ENCODE measurements at regions not wholly inside any gene's neighbourhood (a gene's known extent, or its start where the extent isn't known, plus 50 kb on each side); places are given as distances from the start of the nearest gene placed in this dataset.

DNA sequence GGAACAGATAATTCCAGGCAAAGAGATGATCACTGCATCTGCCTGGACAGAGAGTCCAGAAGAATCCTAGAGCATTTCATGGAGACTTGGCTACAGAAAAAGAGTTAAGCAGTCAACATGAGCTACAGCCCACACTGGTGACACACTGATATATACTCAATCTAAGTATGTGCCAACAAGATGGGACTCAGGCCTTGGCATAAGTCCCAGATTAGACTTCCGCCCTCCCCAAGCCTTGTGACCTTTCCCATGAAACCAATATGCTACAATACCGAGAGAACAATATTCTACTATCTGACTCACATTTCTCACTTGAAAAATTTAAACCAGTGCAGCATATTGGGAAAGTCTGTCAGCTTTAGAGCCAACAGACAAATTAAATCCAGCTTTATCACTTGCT, 65.7 kb upstream of the SLITRK2 start:
- Histone ChIP-seq H2AK5ac (ENCODE audit: insufficient read length, low read length) (no peak overlapping the region), H3K56ac (ENCODE audit: insufficient read length, low read depth, low read length) (no peak overlapping the region), H4K5ac (ENCODE audit: insufficient read length, low read depth, low read length) (no peak overlapping the region), H4K8ac (replicated peaks; ENCODE audit: insufficient read length, low read depth, low read length) (no peak overlapping the region), H3K9me3 (ENCODE audit: control insufficient read depth, low read depth, low read length) (peaks cover 16% of the 10 kb centered on the region), H3K14ac (ENCODE audit: insufficient read depth, low read length) (no peak overlapping the region), H3K4me1 (ENCODE audit: insufficient read depth, low read length) (no peaks in the 10 kb centered on the region), H3K4ac (ENCODE audit: low read depth, low read length) (no peak overlapping the region), H4K20me1 (ENCODE audit: control insufficient read depth, insufficient read depth, insufficient read length) (no peaks in the 10 kb centered on the region), H3K23me2 (ENCODE audit: insufficient read length, low read depth, low read length, poor library complexity, severe bottlenecking) (no peaks in the 10 kb centered on the region), H2BK5ac (ENCODE audit: insufficient read length, low read length) (no peak overlapping the region), H2BK120ac (ENCODE audit: low read depth, low read length, poor library complexity, severe bottlenecking) (no peak overlapping the region), H3K79me2 (ENCODE audit: insufficient read depth, low read length) (no peaks in the 10 kb centered on the region), H2AFZ (ENCODE audit: low read length) (no peak overlapping the region), H3K27me3 (ENCODE audit: insufficient read depth, low read length) (no peaks in the 10 kb centered on the region), H4K91ac (ENCODE audit: insufficient read length, low read depth, low read length) (no peak overlapping the region), H2BK12ac (ENCODE audit: insufficient read length, low read depth, low read length) (no peak overlapping the region), H3K27ac (ENCODE audit: insufficient read length, low read depth, low read length) (no peak overlapping the region), H3K18ac (ENCODE audit: insufficient read length, low read depth, low read length) (no peak overlapping the region), H3K9ac (ENCODE audit: extremely low read depth, insufficient read length, low read length) (no peak overlapping the region), H3K23ac (ENCODE audit: insufficient read length, low read depth, low read length) (no peak overlapping the region), H3K4me2 (ENCODE audit: insufficient read depth, insufficient read length, low read length) (no peak overlapping the region), H2BK15ac (ENCODE audit: low read depth, low read length) (no peak overlapping the region), H3T11ph (ENCODE audit: low read length) (no peak overlapping the region), H3K79me1 (ENCODE audit: insufficient read depth, low read depth, low read length, poor library complexity, severe bottlenecking) (no peaks in the 10 kb centered on the region), H2BK20ac (ENCODE audit: low read depth, low read length, poor library complexity, severe bottlenecking) (no peak overlapping the region)
- DNase-seq = no peak
- no peaks in the 10 kb centered on the region for H3K4me1 Mint-ChIP-seq
- peaks cover 49 to 55% of the 10 kb centered on the region in 2 experiments for H3K9me3 Mint-ChIP-seq
- no CpG with 5 or more reads among the region's 2 CpGs for WGBS (ENCODE audit: extremely low coverage, insufficient read length, low lambda C conversion rate)
- H3K4me3 Mint-ChIP-seq = no peak overlapping the region
- peaks cover 0 to 5% (median 4%) of the 10 kb centered on the region in 3 experiments; a peak in 4 of 7 replicates for H3K36me3 Mint-ChIP-seq (ENCODE audit: insufficient read depth in 1 of 3, low read depth in 3 of 3)
- no peak overlapping the region for H3K27ac Mint-ChIP-seq
- H3K27me3 Mint-ChIP-seq (ENCODE audit: low read depth) = no peaks in the 10 kb centered on the region; the same call in 1 of the 2 replicates
- TF ChIP-seq, protein P1, sequence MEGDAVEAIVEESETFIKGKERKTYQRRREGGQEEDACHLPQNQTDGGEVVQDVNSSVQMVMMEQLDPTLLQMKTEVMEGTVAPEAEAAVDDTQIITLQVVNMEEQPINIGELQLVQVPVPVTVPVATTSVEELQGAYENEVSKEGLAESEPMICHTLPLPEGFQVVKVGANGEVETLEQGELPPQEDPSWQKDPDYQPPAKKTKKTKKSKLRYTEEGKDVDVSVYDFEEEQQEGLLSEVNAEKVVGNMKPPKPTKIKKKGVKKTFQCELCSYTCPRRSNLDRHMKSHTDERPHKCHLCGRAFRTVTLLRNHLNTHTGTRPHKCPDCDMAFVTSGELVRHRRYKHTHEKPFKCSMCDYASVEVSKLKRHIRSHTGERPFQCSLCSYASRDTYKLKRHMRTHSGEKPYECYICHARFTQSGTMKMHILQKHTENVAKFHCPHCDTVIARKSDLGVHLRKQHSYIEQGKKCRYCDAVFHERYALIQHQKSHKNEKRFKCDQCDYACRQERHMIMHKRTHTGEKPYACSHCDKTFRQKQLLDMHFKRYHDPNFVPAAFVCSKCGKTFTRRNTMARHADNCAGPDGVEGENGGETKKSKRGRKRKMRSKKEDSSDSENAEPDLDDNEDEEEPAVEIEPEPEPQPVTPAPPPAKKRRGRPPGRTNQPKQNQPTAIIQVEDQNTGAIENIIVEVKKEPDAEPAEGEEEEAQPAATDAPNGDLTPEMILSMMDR (conservative IDR thresholded peaks at IDR 0.05) = no peak
